WERI-Rb-1 (cell line): ENCODE measurements at regions not wholly inside any gene's neighbourhood (a gene's known extent, or its start where the extent isn't known, plus 50 kb on each side); places are given as distances from the start of the nearest gene placed in this dataset.

Experiments
- DNase-seq: peaks from one replicate; pipeline ENCODE4 v3.0.0-alpha.2; 2020
- H3K27ac ChIP-seq: fragments of 250-450 bp; sonication (Bioruptor Pico); 2 replicates; pipeline ENCODE4 v1.5.1; 2020; ENCODE audit warnings: mild to moderate bottlenecking, moderate library complexity
- H3K27me3 ChIP-seq: fragments of 250-450 bp; sonication (Bioruptor Pico); 2 replicates; pipeline ENCODE4 v1.5.1; 2021; ENCODE audit warnings: mild to moderate bottlenecking, low read depth, moderate library complexity; ENCODE audit not compliant: insufficient read depth, severe bottlenecking
- H3K36me3 ChIP-seq: fragments of 250-450 bp; sonication (Bioruptor Pico); 2 replicates; pipeline ENCODE4 v1.5.1; 2020; ENCODE audit warnings: mild to moderate bottlenecking, moderate library complexity
- H3K4me3 ChIP-seq: 2 replicates; pipeline ENCODE4 v1.5.1; 2011; ENCODE audit warnings: low read depth, mild to moderate bottlenecking, control low read depth, low read length
- H3K9me3 ChIP-seq: fragments of 250-450 bp; sonication (Bioruptor Pico); 2 replicates; pipeline ENCODE4 v1.5.1; 2021; ENCODE audit warnings: mild to moderate bottlenecking, moderate library complexity; ENCODE audit not compliant: severe bottlenecking
- CTCF ChIP-seq: IDR thresholded peaks from 2 replicates; pipeline ENCODE4 v1.5.1; 2011; ENCODE audit warnings: low read depth, mild to moderate bottlenecking, control low read depth, inconsistent platforms, low read length

GRCh38 chr2:8107621-8108378 lies 574.1 kb upstream of the ID2 start:
- Histone ChIP-seq H3K36me3 (no peaks in the 10 kb centered on the region), H3K4me3 (no peak overlapping the region), H3K27me3 (no peaks in the 10 kb centered on the region), H3K27ac (no peak overlapping the region), H3K9me3 (no peaks in the 10 kb centered on the region)
- no peak for TF ChIP-seq CTCF
- DNase-seq = no peak

GRCh38 chr2:8110716-8111115 lies 571.1 kb upstream of the ID2 start:
- Histone ChIP-seq H3K27me3 (no peaks in the 10 kb centered on the region), H3K9me3 (no peaks in the 10 kb centered on the region), H3K27ac (no peak overlapping the region), H3K36me3 (no peaks in the 10 kb centered on the region), H3K4me3 (no peak overlapping the region)
- no peak for TF ChIP-seq CTCF
- no peak for DNase-seq

- no peak for DNase-seq
- H3K4me3 ChIP-seq = no peak overlapping the region
- no peak for TF ChIP-seq CTCF
- no peaks in the 10 kb centered on the region for H3K9me3 ChIP-seq
- H3K27ac ChIP-seq = no peak overlapping the region
- no peaks in the 10 kb centered on the region for H3K27me3 ChIP-seq
- no peaks in the 10 kb centered on the region for H3K36me3 ChIP-seq
Measured at GRCh38 chr2:8111193-8111592, 570.7 kb upstream of the ID2 start.

GRCh38 chr2:8115456-8115855 lies 566.4 kb upstream of the ID2 start:
- TF ChIP-seq CTCF = no peak
- Histone ChIP-seq H3K4me3 (no peak overlapping the region), H3K27ac (no peak overlapping the region), H3K9me3 (no peaks in the 10 kb centered on the region), H3K36me3 (no peaks in the 10 kb centered on the region), H3K27me3 (no peaks in the 10 kb centered on the region)
- DNase-seq = no peak

- no peak for TF ChIP-seq CTCF
- no peak for DNase-seq
- H3K27ac ChIP-seq = no peak overlapping the region
- H3K9me3 ChIP-seq = no peaks in the 10 kb centered on the region
- no peaks in the 10 kb centered on the region for H3K36me3 ChIP-seq
- no peak overlapping the region for H3K4me3 ChIP-seq
- no peaks in the 10 kb centered on the region for H3K27me3 ChIP-seq
Measured at GRCh38 chr2:8115966-8116365, 565.9 kb upstream of the ID2 start.

- Histone ChIP-seq H3K27me3 (no peaks in the 10 kb centered on the region), H3K36me3 (no peaks in the 10 kb centered on the region), H3K4me3 (no peak overlapping the region), H3K27ac (no peak overlapping the region), H3K9me3 (no peaks in the 10 kb centered on the region)
- TF ChIP-seq CTCF = no peak
- no peak for DNase-seq
Measured at GRCh38 chr2:8116661-8117060, 565.2 kb upstream of the ID2 start.
